ENCODE measurements at regions not wholly inside any gene's neighbourhood (a gene's known extent, or its start where the extent isn't known, plus 50 kb on each side); places are given as distances from the start of the nearest gene placed in this dataset.

GRCh38 chr1:99481391-99481996, 164.4 kb upstream of the PALMD start:
- FAIRE-seq (peak; percentile 58), DNase-seq (ENCODE audit: insufficient read length, low spot score) (no peak)
- TF ChIP-seq, protein P1, sequence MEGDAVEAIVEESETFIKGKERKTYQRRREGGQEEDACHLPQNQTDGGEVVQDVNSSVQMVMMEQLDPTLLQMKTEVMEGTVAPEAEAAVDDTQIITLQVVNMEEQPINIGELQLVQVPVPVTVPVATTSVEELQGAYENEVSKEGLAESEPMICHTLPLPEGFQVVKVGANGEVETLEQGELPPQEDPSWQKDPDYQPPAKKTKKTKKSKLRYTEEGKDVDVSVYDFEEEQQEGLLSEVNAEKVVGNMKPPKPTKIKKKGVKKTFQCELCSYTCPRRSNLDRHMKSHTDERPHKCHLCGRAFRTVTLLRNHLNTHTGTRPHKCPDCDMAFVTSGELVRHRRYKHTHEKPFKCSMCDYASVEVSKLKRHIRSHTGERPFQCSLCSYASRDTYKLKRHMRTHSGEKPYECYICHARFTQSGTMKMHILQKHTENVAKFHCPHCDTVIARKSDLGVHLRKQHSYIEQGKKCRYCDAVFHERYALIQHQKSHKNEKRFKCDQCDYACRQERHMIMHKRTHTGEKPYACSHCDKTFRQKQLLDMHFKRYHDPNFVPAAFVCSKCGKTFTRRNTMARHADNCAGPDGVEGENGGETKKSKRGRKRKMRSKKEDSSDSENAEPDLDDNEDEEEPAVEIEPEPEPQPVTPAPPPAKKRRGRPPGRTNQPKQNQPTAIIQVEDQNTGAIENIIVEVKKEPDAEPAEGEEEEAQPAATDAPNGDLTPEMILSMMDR (IDR thresholded peaks at IDR 0.05; ENCODE audit: insufficient read depth, missing control alignments) = peak; percentile 89

GRCh38 chr1:99482286-99482685, 163.6 kb upstream of the PALMD start:
- FAIRE-seq (no peak), DNase-seq (ENCODE audit: insufficient read length, low spot score) (no peak)
- TF ChIP-seq, protein P1 (IDR thresholded peaks at IDR 0.05; ENCODE audit: insufficient read depth, missing control alignments) = no peak

DNA sequence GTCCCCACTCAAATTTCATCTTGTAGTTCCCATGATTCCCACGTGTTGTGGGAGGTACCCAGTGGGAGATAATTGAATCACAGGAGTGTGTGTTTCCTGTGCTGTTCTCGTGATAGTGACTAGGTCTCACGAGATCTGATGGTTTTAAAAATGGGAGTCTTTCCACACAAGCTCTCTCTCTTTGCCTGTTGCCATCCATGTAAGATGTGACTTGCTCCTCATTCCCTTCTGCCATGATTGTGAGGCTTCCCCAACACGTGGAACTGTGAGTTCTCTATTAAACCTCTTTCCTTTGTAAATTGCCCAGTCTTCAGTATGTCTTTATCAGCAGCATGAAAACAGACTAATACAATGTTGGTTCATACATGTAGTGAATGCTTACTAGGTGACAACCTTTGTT, 163.2 kb upstream of the PALMD start:
- no peak for DNase-seq (ENCODE audit: insufficient read length, low spot score)
- no peak for FAIRE-seq
- TF ChIP-seq, protein P1 (IDR thresholded peaks at IDR 0.05; ENCODE audit: insufficient read depth, missing control alignments) = no peak

DNA sequence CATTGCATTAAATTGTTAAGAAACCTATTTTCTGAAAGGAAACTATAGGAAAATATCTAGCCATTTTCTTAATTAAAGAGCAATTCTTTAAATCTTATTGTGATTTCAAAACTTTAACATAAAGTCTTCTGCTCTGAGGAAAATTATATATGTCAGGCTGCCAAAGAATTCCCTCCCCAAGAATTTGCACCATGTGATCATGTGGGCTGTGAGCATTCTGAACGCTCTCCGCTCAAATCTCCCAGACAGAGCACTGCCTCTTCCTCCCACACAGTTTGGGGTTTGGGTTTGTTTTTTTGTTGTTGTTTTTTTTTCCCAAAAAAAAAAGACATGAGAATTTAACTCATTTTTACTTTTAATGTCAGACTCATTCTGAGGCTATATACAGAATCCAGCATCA, 155.9 kb upstream of the PALMD start:
- TF ChIP-seq, protein P1 (IDR thresholded peaks at IDR 0.05; ENCODE audit: insufficient read depth, missing control alignments) = no peak
- FAIRE-seq = no peak
- no peak for DNase-seq (ENCODE audit: insufficient read length, low spot score)

GRCh38 chr1:99496067-99496466, 149.8 kb upstream of the PALMD start:
- FAIRE-seq = no peak
- DNase-seq (ENCODE audit: insufficient read length, low spot score) = no peak

GRCh38 chr1:99497690-99498089, 148.2 kb upstream of the PALMD start:
- DNase-seq (ENCODE audit: insufficient read length, low spot score) (no peak), FAIRE-seq (no peak)
- TF ChIP-seq, protein P1 (IDR thresholded peaks at IDR 0.05; ENCODE audit: insufficient read depth, missing control alignments) = no peak

More at GRCh38 chr1:99496067-99496466, 149.8 kb upstream of the PALMD start:
- TF ChIP-seq, protein P1 (IDR thresholded peaks at IDR 0.05; ENCODE audit: insufficient read depth, missing control alignments) = no peak

GRCh38 chr1:99500541-99500940, 145.4 kb upstream of the PALMD start:
- peak; percentile 44 for FAIRE-seq
- DNase-seq (ENCODE audit: insufficient read length, low spot score) = no peak
- TF ChIP-seq, protein P1 (IDR thresholded peaks at IDR 0.05; ENCODE audit: insufficient read depth, missing control alignments) = no peak
